HepG2 (cell line): ENCODE measurements at regions not wholly inside any gene's neighbourhood (a gene's known extent, or its start where the extent isn't known, plus 50 kb on each side); places are given as distances from the start of the nearest gene placed in this dataset.

Experiments used
- ELF1 ChIP-seq: sonication (generic); formaldehyde crosslinking; IDR thresholded peaks from 2 replicates; pipeline ENCODE4 v1.4.0; 2020; ENCODE audit warnings: missing genetic modification reagents
- NFYB ChIP-seq: sonication (generic); formaldehyde crosslinking; IDR thresholded peaks from 2 replicates; pipeline ENCODE4 v1.4.0; 2020; ENCODE audit warnings: missing genetic modification reagents
- SAFB2 ChIP-seq: sonication (generic); formaldehyde crosslinking; IDR thresholded peaks from 2 replicates; pipeline ENCODE4 v1.5.1; 2020; ENCODE audit warnings: missing genetic modification reagents, low read depth, mild to moderate bottlenecking, borderline replicate concordance
- SP5 ChIP-seq: IDR thresholded peaks from 2 replicates; pipeline ENCODE4 v1.6.1; 2016; ENCODE audit warnings: low read depth, borderline replicate concordance
- ZBTB21 ChIP-seq: sonication (generic); formaldehyde crosslinking; IDR thresholded peaks from 2 replicates; pipeline ENCODE4 v1.4.0; 2020; ENCODE audit warnings: missing genetic modification reagents
- TF ChIP-seq, protein P1 (sequence below): sonication (generic); formaldehyde crosslinking; IDR thresholded peaks from 2 replicates; pipeline ENCODE4 v1.5.0; 2020; ENCODE audit warnings: mild to moderate bottlenecking, missing genetic modification reagents, moderate library complexity
- TF ChIP-seq, protein P2 (sequence below): IDR thresholded peaks from 2 replicates; pipeline ENCODE4 v1.6.1; 2016; ENCODE audit warnings: low read depth, borderline replicate concordance
- TF ChIP-seq, protein P3 (sequence below): IDR thresholded peaks from 2 replicates; pipeline ENCODE4 v1.6.1; 2012; ENCODE audit warnings: inconsistent platforms

DNA sequence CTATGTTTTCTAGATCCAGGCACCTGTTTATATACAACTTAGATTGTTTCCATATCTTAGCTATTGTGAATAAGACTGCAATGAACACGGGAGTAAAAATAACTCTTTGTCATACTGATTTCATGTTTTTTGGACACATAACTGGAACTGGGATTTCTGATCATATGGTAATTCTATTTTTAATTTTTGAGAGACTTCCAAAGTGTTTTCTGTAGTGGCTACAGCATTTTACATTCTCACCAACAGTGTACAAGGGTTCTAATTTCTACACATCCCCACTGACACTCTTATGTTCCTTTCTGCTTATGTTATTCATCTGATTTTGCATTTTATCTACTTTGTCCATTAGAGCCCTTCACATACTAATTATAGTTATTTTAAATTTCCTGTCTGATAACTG, 1152.9 kb downstream of the SLITRK1 start:
- TF ChIP-seq, protein P1, sequence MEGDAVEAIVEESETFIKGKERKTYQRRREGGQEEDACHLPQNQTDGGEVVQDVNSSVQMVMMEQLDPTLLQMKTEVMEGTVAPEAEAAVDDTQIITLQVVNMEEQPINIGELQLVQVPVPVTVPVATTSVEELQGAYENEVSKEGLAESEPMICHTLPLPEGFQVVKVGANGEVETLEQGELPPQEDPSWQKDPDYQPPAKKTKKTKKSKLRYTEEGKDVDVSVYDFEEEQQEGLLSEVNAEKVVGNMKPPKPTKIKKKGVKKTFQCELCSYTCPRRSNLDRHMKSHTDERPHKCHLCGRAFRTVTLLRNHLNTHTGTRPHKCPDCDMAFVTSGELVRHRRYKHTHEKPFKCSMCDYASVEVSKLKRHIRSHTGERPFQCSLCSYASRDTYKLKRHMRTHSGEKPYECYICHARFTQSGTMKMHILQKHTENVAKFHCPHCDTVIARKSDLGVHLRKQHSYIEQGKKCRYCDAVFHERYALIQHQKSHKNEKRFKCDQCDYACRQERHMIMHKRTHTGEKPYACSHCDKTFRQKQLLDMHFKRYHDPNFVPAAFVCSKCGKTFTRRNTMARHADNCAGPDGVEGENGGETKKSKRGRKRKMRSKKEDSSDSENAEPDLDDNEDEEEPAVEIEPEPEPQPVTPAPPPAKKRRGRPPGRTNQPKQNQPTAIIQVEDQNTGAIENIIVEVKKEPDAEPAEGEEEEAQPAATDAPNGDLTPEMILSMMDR (CRISPR knock-in tag), result no peak
- no peak for TF ChIP-seq NFYB (CRISPR knock-in tag)
- TF ChIP-seq SAFB2, result no peak
- TF ChIP-seq, protein P2, sequence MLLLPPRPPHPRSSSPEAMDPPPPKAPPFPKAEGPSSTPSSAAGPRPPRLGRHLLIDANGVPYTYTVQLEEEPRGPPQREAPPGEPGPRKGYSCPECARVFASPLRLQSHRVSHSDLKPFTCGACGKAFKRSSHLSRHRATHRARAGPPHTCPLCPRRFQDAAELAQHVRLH (CRISPR knock-in tag), result no peak
- TF ChIP-seq SP5 (CRISPR knock-in tag), result no peak
- TF ChIP-seq ELF1 (CRISPR knock-in tag), result no peak
- no peak for TF ChIP-seq ZBTB21 (CRISPR knock-in tag)
- TF ChIP-seq, protein P3, sequence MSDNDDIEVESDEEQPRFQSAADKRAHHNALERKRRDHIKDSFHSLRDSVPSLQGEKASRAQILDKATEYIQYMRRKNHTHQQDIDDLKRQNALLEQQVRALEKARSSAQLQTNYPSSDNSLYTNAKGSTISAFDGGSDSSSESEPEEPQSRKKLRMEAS, result no peak
